Neuronal stem cell (in vitro differentiated cells): ENCODE measurements at regions not wholly inside any gene's neighbourhood (a gene's known extent, or its start where the extent isn't known, plus 50 kb on each side); places are given as distances from the start of the nearest gene placed in this dataset.

Source experiments
- DNase-seq: peaks from one replicate; pipeline ENCODE4 v3.0.0-alpha.2; 2013; ENCODE audit warnings: low spot score
- H2AFZ ChIP-seq: one replicate; pipeline ENCODE4 v1.6.1; 2013; ENCODE audit warnings: mild to moderate bottlenecking, low read length, inconsistent platforms
- H2AK5ac ChIP-seq: 2 replicates; pipeline ENCODE4 v1.6.1; 2013; ENCODE audit warnings: low read depth, mild to moderate bottlenecking, inconsistent platforms, low read length, moderate library complexity, mixed read lengths
- H2BK120ac ChIP-seq: 2 replicates; pipeline ENCODE4 v1.6.1; 2013; ENCODE audit warnings: low read depth, mild to moderate bottlenecking, inconsistent platforms, low read length, moderate library complexity, mixed read lengths
- H2BK12ac ChIP-seq: one replicate; pipeline ENCODE4 v1.6.1; 2013; ENCODE audit warnings: low read length, inconsistent platforms
- H2BK15ac ChIP-seq: 2 replicates; pipeline ENCODE4 v1.6.1; 2013; ENCODE audit warnings: mild to moderate bottlenecking, low read length, inconsistent platforms, mixed read lengths
- H2BK5ac ChIP-seq: one replicate; pipeline ENCODE4 v1.6.1; 2013; ENCODE audit warnings: inconsistent platforms, mild to moderate bottlenecking, low read length, moderate library complexity
- H3K14ac ChIP-seq: one replicate; pipeline ENCODE4 v1.6.1; 2013; ENCODE audit warnings: low read length, inconsistent platforms
- H3K18ac ChIP-seq: 2 replicates; pipeline ENCODE4 v1.6.1; 2013; ENCODE audit warnings: low read length, inconsistent platforms
- H3K23ac ChIP-seq: 2 replicates; pipeline ENCODE4 v1.6.1; 2013; ENCODE audit warnings: low read depth, mild to moderate bottlenecking, mixed read lengths, low read length, inconsistent platforms; ENCODE audit not compliant: poor library complexity
- H3K27ac ChIP-seq: replicated peaks from 3 replicates; pipeline ENCODE4 v1.5.1; 2013; ENCODE audit warnings: low read length, inconsistent platforms
- H3K27me3 ChIP-seq, 3 experiments: 2 replicates each; pipeline ENCODE4 v1.6.1; 2013; ENCODE audit warnings: low read length in 3 of 3, mild to moderate bottlenecking in 2 of 3, inconsistent platforms in 1 of 3, low read depth in 1 of 3, mixed read lengths in 1 of 3, moderate library complexity in 1 of 3; ENCODE audit not compliant: control insufficient read depth in 3 of 3, insufficient read depth in 3 of 3
- H3K36me3 ChIP-seq, 2 donors: replicated peaks in 1 of 2; 2 replicates each; pipeline ENCODE4 v1.6.1; 2013; ENCODE audit warnings: low read length in 2 of 2; ENCODE audit not compliant: control insufficient read depth in 2 of 2, insufficient read depth in 2 of 2
- H3K4ac ChIP-seq: 2 replicates; pipeline ENCODE4 v1.6.1; 2013; ENCODE audit warnings: inconsistent platforms, mild to moderate bottlenecking, low read length, moderate library complexity
- H3K4me1 ChIP-seq, 2 donors: 1 replicate in 1 of 2; 2 replicates in 1 of 2; pipeline ENCODE4 v1.6.1; 2013; ENCODE audit warnings: low read length in 2 of 2, low read depth in 1 of 2; ENCODE audit not compliant: control insufficient read depth in 2 of 2, insufficient read depth in 1 of 2
- H3K4me2 ChIP-seq: one replicate; pipeline ENCODE4 v1.6.1; 2013; ENCODE audit warnings: mild to moderate bottlenecking, low read length, inconsistent platforms; ENCODE audit not compliant: insufficient read depth, poor library complexity, severe bottlenecking
- H3K4me3 ChIP-seq, 2 donors: 2 replicates each; pipeline ENCODE4 v1.5.1; 2013; ENCODE audit warnings: low read length in 2 of 2, mild to moderate bottlenecking in 2 of 2, inconsistent platforms in 1 of 2, moderate library complexity in 1 of 2
- H3K79me1 ChIP-seq: one replicate; pipeline ENCODE4 v1.6.1; 2013; ENCODE audit warnings: low read depth, mild to moderate bottlenecking, inconsistent platforms, low read length, moderate library complexity
- H3K9ac ChIP-seq: one replicate; pipeline ENCODE4 v1.6.1; 2013; ENCODE audit warnings: mild to moderate bottlenecking, low read depth, low read length, inconsistent platforms; ENCODE audit not compliant: poor library complexity
- H3K9me3 ChIP-seq, 2 donors: replicated peaks in 1 of 2; 2 replicates each; pipeline versions ENCODE3 to v1.6.1; 2013; ENCODE audit warnings: low read length in 2 of 2, mild to moderate bottlenecking in 2 of 2, inconsistent platforms in 1 of 2, low read depth in 1 of 2, mixed read lengths in 1 of 2, moderate library complexity in 1 of 2; ENCODE audit not compliant: control insufficient read depth in 2 of 2, insufficient read depth in 1 of 2
- H4K8ac ChIP-seq: one replicate; pipeline ENCODE4 v1.6.1; 2013; ENCODE audit warnings: low read depth, mild to moderate bottlenecking, inconsistent platforms, low read length, moderate library complexity
- H4K91ac ChIP-seq: one replicate; pipeline ENCODE4 v1.6.1; 2013; ENCODE audit warnings: low read length, low read depth, mild to moderate bottlenecking, inconsistent platforms; ENCODE audit not compliant: poor library complexity
- WGBS, 2 donors: extraction: QIAGEN DNeasy Blood & Tissue Kit; methylation state at CpG; one replicate each; pipeline ENCODE4 v1.1.7; 2013; ENCODE audit warnings: missing lambda C conversion rate in 2 of 2, mixed read lengths in 1 of 2; ENCODE audit not compliant: insufficient read length in 2 of 2, insufficient replicate concordance in 1 of 2; ENCODE audit errors: extremely low coverage in 2 of 2; 5-methylcytosine and 5-hydroxymethylcytosine counted together

GRCh38 chr15:46543626-46544025 is 908.8 kb downstream of the SQOR start:
- H2AK5ac ChIP-seq, result no peak overlapping the region
- no peak overlapping the region for H2BK12ac ChIP-seq
- no peaks in the 10 kb centered on the region for H3K36me3 ChIP-seq
- DNase-seq, result no peak
- H3K9ac ChIP-seq, result no peak overlapping the region
- H2AFZ ChIP-seq, result no peak overlapping the region
- no peaks in the 10 kb centered on the region for H3K27me3 ChIP-seq
- H3K79me1 ChIP-seq, result no peaks in the 10 kb centered on the region
- H2BK5ac ChIP-seq, result no peak overlapping the region
- no peak overlapping the region for H3K14ac ChIP-seq
- no peak overlapping the region for H3K4ac ChIP-seq
- no peak overlapping the region for H4K8ac ChIP-seq
- no peak overlapping the region for H4K91ac ChIP-seq
- H3K4me1 ChIP-seq, result peaks cover 0 to 2% of the 10 kb centered on the region in 2 donors
- no CpG with 5 or more reads among the region's 1 CpG for WGBS, 2 donors
- no peak overlapping the region for H3K23ac ChIP-seq
- no peak overlapping the region for H3K18ac ChIP-seq
- no peak overlapping the region for H3K4me3 ChIP-seq
- no peak overlapping the region for H2BK15ac ChIP-seq
- H2BK120ac ChIP-seq, result no peak overlapping the region
- no peak overlapping the region for H3K27ac ChIP-seq
- H3K4me2 ChIP-seq, result no peak overlapping the region
- peaks cover 0 to under 1% of the 10 kb centered on the region in 2 donors for H3K9me3 ChIP-seq

GRCh38 chr15:46548989-46549388 is 914.2 kb downstream of the SQOR start:
- no CpG with 5 or more reads among the region's 1 CpG for WGBS, 2 donors
- H3K4me2 ChIP-seq, result no peak overlapping the region

GRCh38 chr15:46552316-46552715 is 917.5 kb downstream of the SQOR start:
- Histone ChIP-seq H3K27me3 (no peaks in the 10 kb centered on the region), H3K27ac (no peak overlapping the region), H3K14ac (no peak overlapping the region), H2BK15ac (no peak overlapping the region), H2BK5ac (no peak overlapping the region), H4K91ac (no peak overlapping the region), H2AFZ (no peak overlapping the region), H3K18ac (no peak overlapping the region), H2BK120ac (no peak overlapping the region), H3K79me1 (no peaks in the 10 kb centered on the region), H3K23ac (no peak overlapping the region), H2BK12ac (no peak overlapping the region), H3K4me3 (no peak overlapping the region), H2AK5ac (no peak overlapping the region), H3K4ac (no peak overlapping the region), H4K8ac (no peak overlapping the region), H3K4me1 (peaks cover 0 to 2% of the 10 kb centered on the region in 2 donors), H3K9me3 (peaks cover 0 to 1% of the 10 kb centered on the region in 2 donors), H3K9ac (no peak overlapping the region), H3K36me3 (no peaks in the 10 kb centered on the region), H3K4me2 (no peak overlapping the region)
- DNase-seq, result no peak
- WGBS, 2 donors, result no CpG with 5 or more reads among the region's 2 CpGs

More at GRCh38 chr15:46548989-46549388, 914.2 kb downstream of the SQOR start:
- no peak overlapping the region for H3K18ac ChIP-seq
- DNase-seq, result no peak
- no peak overlapping the region for H4K8ac ChIP-seq
- H3K36me3 ChIP-seq, result no peaks in the 10 kb centered on the region
- no peak overlapping the region for H2BK15ac ChIP-seq
- H2BK5ac ChIP-seq, result no peak overlapping the region
- no peak overlapping the region for H3K4me3 ChIP-seq
- no peak overlapping the region for H3K27ac ChIP-seq
- H3K23ac ChIP-seq, result no peak overlapping the region
- no peak overlapping the region for H3K14ac ChIP-seq
- H2BK12ac ChIP-seq, result no peak overlapping the region
- H3K9me3 ChIP-seq, result peaks cover 0 to 1% of the 10 kb centered on the region in 2 donors
- no peaks in the 10 kb centered on the region for H3K27me3 ChIP-seq
- H3K4ac ChIP-seq, result no peak overlapping the region
- H3K79me1 ChIP-seq, result no peaks in the 10 kb centered on the region
- H4K91ac ChIP-seq, result no peak overlapping the region
- H2BK120ac ChIP-seq, result no peak overlapping the region
- no peak overlapping the region for H3K9ac ChIP-seq
- no peaks in the 10 kb centered on the region for H3K4me1 ChIP-seq
- H2AFZ ChIP-seq, result no peak overlapping the region
- H2AK5ac ChIP-seq, result no peak overlapping the region

- H3K4me2 ChIP-seq, result no peak overlapping the region
- no peaks in the 10 kb centered on the region for H3K79me1 ChIP-seq
- no peak overlapping the region for H3K4me3 ChIP-seq
- no peaks in the 10 kb centered on the region for H3K36me3 ChIP-seq
- no peak overlapping the region for H3K18ac ChIP-seq
- no peak overlapping the region for H2AFZ ChIP-seq
- no CpG with 5 or more reads among the region's 2 CpGs for WGBS, 2 donors
- H3K9me3 ChIP-seq, result no peaks in the 10 kb centered on the region
- H3K4me1 ChIP-seq, result peaks cover 0 to 2% of the 10 kb centered on the region in 2 donors
- H3K27me3 ChIP-seq, result no peaks in the 10 kb centered on the region
- H2BK12ac ChIP-seq, result no peak overlapping the region
- no peak overlapping the region for H3K14ac ChIP-seq
- H3K27ac ChIP-seq, result no peak overlapping the region
- no peak overlapping the region for H2BK15ac ChIP-seq
- H3K9ac ChIP-seq, result no peak overlapping the region
- H2BK5ac ChIP-seq, result no peak overlapping the region
- no peak overlapping the region for H3K23ac ChIP-seq
- no peak overlapping the region for H3K4ac ChIP-seq
- no peak overlapping the region for H4K8ac ChIP-seq
- no peak overlapping the region for H4K91ac ChIP-seq
- no peak overlapping the region for H2AK5ac ChIP-seq
- no peak overlapping the region for H2BK120ac ChIP-seq
- no peak for DNase-seq
These were observed 920.7 kb downstream of the SQOR start for GRCh38 chr15:46555547-46555946.
